Naive thymus-derived CD4-positive, alpha-beta T cell (primary cell): ENCODE measurements at regions not wholly inside any gene's neighbourhood (a gene's known extent, or its start where the extent isn't known, plus 50 kb on each side); places are given as distances from the start of the nearest gene placed in this dataset.

Source experiments
- ATAC-seq: fragments of 150-1000 bp; cut with Tn5 transposase; 2 replicates; pipeline ENCODE4 v1.10.0; 2021; ENCODE audit warnings: mild to moderate bottlenecking, moderate library complexity
- CTCF ChIA-PET: fragments of 350-600 bp; sonication (Branson Sonifier 250); formaldehyde crosslinking; loops from one replicate; lab custom pipeline; 2021; ENCODE audit warnings: antibody characterized with exemption; lab: Charles Lee
- POLR2A ChIA-PET: fragments of 350-600 bp; sonication (Branson Sonifier 250); formaldehyde crosslinking; loops from one replicate; lab custom pipeline; 2021; ENCODE audit warnings: antibody characterized with exemption, inconsistent platforms; lab: Charles Lee
- DNase-seq, 9 donors: peaks; one replicate each; pipeline versions ENCODE4 v3.0.0 to v3.0.0-alpha.2; 2020 to 2022; ENCODE audit warnings: mixed read lengths in 1 of 9
- H3K27ac ChIP-seq: one replicate; pipeline ENCODE4 v1.7.0; 2013; ENCODE audit warnings: mild to moderate bottlenecking, low read depth, low read length, moderate library complexity
- H3K27me3 ChIP-seq, 2 donors: one replicate each; pipeline ENCODE4 v1.7.0; 2013; ENCODE audit warnings: low read length in 2 of 2, mild to moderate bottlenecking in 2 of 2, moderate library complexity in 2 of 2; ENCODE audit not compliant: control insufficient read depth in 2 of 2, insufficient read depth in 2 of 2
- H3K36me3 ChIP-seq, 3 experiments: 1 replicate in 2 of 3; 2 replicates in 1 of 3; pipeline ENCODE4 v1.7.0; 2013; ENCODE audit warnings: low read length in 3 of 3, mild to moderate bottlenecking in 3 of 3, moderate library complexity in 1 of 3; ENCODE audit not compliant: insufficient read depth in 3 of 3, control insufficient read depth in 2 of 3
- H3K4me1 ChIP-seq, 2 donors: one replicate each; pipeline ENCODE4 v1.7.0; 2013; ENCODE audit warnings: low read length in 2 of 2, mild to moderate bottlenecking in 2 of 2, moderate library complexity in 1 of 2; ENCODE audit not compliant: control insufficient read depth in 2 of 2, insufficient read depth in 2 of 2
- H3K4me3 ChIP-seq: 2 replicates; pipeline ENCODE4 v1.7.0; 2013; ENCODE audit warnings: mild to moderate bottlenecking, low read length
- H3K9me3 ChIP-seq, 3 experiments: 1 replicate in 2 of 3; 2 replicates in 1 of 3; pipeline ENCODE4 v1.7.0; 2013; ENCODE audit warnings: low read length in 3 of 3; ENCODE audit not compliant: control insufficient read depth in 2 of 3
- H3K27ac Mint-ChIP-seq, 9 donors: one replicate each; pipeline ENCODE4 v1.8.0; 2020 to 2022; ENCODE audit warnings: mixed read lengths in 9 of 9, mild to moderate bottlenecking in 8 of 9, moderate library complexity in 5 of 9, inconsistent platforms in 2 of 9
- H3K27me3 Mint-ChIP-seq, 5 donors: one replicate each; pipeline ENCODE4 v1.8.0; 2021 to 2022; ENCODE audit warnings: mixed read lengths in 5 of 5, mild to moderate bottlenecking in 1 of 5
- H3K36me3 Mint-ChIP-seq, 5 donors: one replicate each; pipeline ENCODE4 v1.8.0; 2020 to 2022; ENCODE audit warnings: mixed read lengths in 5 of 5, mild to moderate bottlenecking in 3 of 5, inconsistent platforms in 1 of 5
- H3K4me1 Mint-ChIP-seq, 7 donors: one replicate each; pipeline ENCODE4 v1.8.0; 2020 to 2022; ENCODE audit warnings: mixed read lengths in 7 of 7, mild to moderate bottlenecking in 3 of 7, inconsistent platforms in 1 of 7
- H3K4me3 Mint-ChIP-seq, 10 donors: one replicate each; pipeline ENCODE4 v1.8.0; 2020 to 2022; ENCODE audit warnings: mild to moderate bottlenecking in 10 of 10, mixed read lengths in 10 of 10, moderate library complexity in 6 of 10, inconsistent platforms in 2 of 10
- H3K9me3 Mint-ChIP-seq, 11 donors: one replicate each; pipeline ENCODE4 v1.8.0; 2020 to 2022; ENCODE audit warnings: mixed read lengths in 11 of 11, mild to moderate bottlenecking in 4 of 11, inconsistent platforms in 1 of 11, moderate library complexity in 1 of 11
- intact Hi-C, 2 donors: fragments of 100-400 bp; cut with micrococcal nuclease; formaldehyde crosslinking; loops; one replicate each; pipeline ENCODE4 v1.15.1; 2023

DNA sequence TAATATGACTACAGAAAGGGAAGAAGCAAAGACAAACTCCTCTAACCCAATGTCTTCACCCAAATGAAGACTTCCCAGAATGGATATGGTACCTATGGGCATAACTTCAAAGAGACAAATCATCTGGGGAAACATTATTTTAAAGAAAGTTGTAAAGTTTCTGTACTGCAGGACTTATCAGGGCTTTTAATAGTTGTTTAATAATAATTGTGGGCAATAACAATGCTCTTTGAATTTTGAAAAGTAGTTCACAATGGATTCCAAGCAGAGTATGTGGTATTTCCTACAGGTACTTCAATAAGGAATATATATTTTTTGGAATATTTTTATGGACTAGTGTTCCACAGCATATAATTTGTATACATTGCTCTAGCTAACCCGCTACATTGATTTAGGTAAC is 503.1 kb downstream of the MCTP2 start:
- no peaks in the 10 kb centered on the region for H3K4me1 Mint-ChIP-seq
- H3K36me3 Mint-ChIP-seq, result no peaks in the 10 kb centered on the region
- H3K36me3 ChIP-seq, result no peaks in the 10 kb centered on the region
- peaks cover 0 to 5% (median 0%) of the 10 kb centered on the region in 11 donors for H3K9me3 Mint-ChIP-seq
- H3K4me3 Mint-ChIP-seq, result no peak overlapping the region
- ChIA-PET POLR2A (no interaction called here), CTCF (no interaction called here)
- H3K27ac ChIP-seq, result no peak overlapping the region
- H3K27me3 Mint-ChIP-seq, result peaks cover 0 to 20% (median 3%) of the 10 kb centered on the region in 5 donors
- H3K9me3 ChIP-seq, result no peaks in the 10 kb centered on the region
- H3K4me3 ChIP-seq, result no peak overlapping the region
- DNase-seq (no peak), ATAC-seq (no peak)
- no peaks in the 10 kb centered on the region for H3K27me3 ChIP-seq
- intact Hi-C loops, result no loop called here
- H3K4me1 ChIP-seq, result no peaks in the 10 kb centered on the region
- H3K27ac Mint-ChIP-seq, result no peak overlapping the region

DNA sequence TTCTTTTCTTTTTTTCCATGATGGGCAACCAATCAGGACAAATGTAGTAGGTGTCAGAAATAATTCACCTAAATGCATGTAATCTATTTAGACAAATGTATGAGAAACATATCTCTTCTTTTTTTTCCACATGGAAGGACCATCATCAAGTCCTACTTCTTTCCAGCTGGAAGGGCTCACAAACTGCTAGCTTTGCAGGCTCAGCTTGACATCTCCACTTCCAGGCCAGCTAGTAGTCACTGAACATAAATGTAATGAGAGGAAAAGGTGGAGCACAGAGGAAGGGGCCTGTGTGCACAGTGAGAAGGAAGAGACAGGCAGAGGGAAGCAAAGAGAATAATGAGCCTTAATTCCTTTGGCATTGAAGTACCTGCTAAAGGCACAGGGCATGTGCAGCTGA is 504.9 kb downstream of the MCTP2 start:
- ChIA-PET POLR2A (no interaction called here), CTCF (no interaction called here)
- Histone ChIP-seq H3K9me3 (no peaks in the 10 kb centered on the region), H3K27ac (no peak overlapping the region), H3K4me3 (no peak overlapping the region), H3K36me3 (no peaks in the 10 kb centered on the region), H3K27me3 (no peaks in the 10 kb centered on the region), H3K4me1 (no peaks in the 10 kb centered on the region)
- ATAC-seq (no peak), DNase-seq (no peak)
- no peak overlapping the region for H3K4me3 Mint-ChIP-seq
- peaks cover 0 to 18% (median 3%) of the 10 kb centered on the region in 5 donors for H3K27me3 Mint-ChIP-seq
- intact Hi-C loops, result no loop called here
- no peaks in the 10 kb centered on the region for H3K36me3 Mint-ChIP-seq
- H3K4me1 Mint-ChIP-seq, result no peaks in the 10 kb centered on the region
- H3K9me3 Mint-ChIP-seq, result peaks cover 0 to 5% (median 0%) of the 10 kb centered on the region in 11 donors
- H3K27ac Mint-ChIP-seq, result no peak overlapping the region

DNA sequence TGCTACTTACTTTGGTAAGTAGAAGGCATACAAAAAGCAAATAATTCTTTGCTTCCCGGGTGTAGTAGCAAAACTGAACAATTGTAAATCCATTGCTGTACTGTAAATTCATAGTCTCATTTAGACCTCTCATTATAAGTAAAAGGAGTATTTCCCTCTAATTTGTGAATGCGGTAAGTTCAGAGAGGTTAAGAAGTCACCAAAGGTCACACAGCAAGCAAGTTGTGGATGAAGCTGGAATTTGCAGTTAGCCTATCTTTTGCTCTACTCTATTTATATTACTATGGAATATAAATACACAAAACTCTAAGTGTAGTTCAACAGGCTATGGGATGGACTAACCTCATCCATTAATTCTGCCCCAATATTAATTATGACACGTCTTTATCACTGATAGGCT is 508.3 kb downstream of the MCTP2 start:
- ChIA-PET POLR2A (no interaction called here), CTCF (no interaction called here)
- no peaks in the 10 kb centered on the region for H3K9me3 ChIP-seq
- no peaks in the 10 kb centered on the region for H3K27me3 ChIP-seq
- H3K4me3 ChIP-seq, result no peak overlapping the region
- H3K27ac ChIP-seq, result no peak overlapping the region
- DNase-seq (no peak), ATAC-seq (no peak)
- Mint-ChIP-seq H3K27ac (no peak overlapping the region), H3K4me1 (no peaks in the 10 kb centered on the region), H3K9me3 (peaks cover 0 to 1% (median 0%) of the 10 kb centered on the region in 11 donors), H3K27me3 (peaks cover 1 to 31% (median 10%) of the 10 kb centered on the region in 5 donors), H3K36me3 (no peaks in the 10 kb centered on the region), H3K4me3 (no peak overlapping the region)
- no peaks in the 10 kb centered on the region for H3K4me1 ChIP-seq
- intact Hi-C loops, result no loop called here
- no peaks in the 10 kb centered on the region for H3K36me3 ChIP-seq

DNA sequence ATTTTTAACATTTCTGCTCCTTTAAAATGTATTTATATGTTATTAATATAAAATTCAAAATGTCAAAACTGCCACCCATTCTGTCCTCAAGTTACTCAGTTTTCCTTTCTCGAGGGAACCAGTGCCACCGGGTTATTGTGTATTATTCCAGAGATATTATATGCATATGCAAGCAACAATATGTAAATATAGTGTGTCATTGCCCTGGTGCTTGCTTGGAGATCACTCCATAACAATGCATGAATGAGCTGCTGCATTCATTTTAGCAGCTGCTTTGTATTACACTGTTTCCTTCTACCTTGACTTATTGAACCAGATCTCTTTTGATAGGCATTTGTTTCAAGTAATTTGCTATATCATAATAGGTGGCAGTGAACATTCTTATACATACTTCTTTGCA is 509.1 kb downstream of the MCTP2 start:
- Histone ChIP-seq H3K9me3 (no peaks in the 10 kb centered on the region), H3K36me3 (no peaks in the 10 kb centered on the region), H3K4me1 (no peaks in the 10 kb centered on the region), H3K4me3 (no peak overlapping the region), H3K27ac (no peak overlapping the region), H3K27me3 (no peaks in the 10 kb centered on the region)
- Mint-ChIP-seq H3K27ac (no peak overlapping the region), H3K27me3 (peaks cover 1 to 31% (median 13%) of the 10 kb centered on the region in 5 donors), H3K4me1 (no peaks in the 10 kb centered on the region), H3K36me3 (no peaks in the 10 kb centered on the region), H3K4me3 (no peak overlapping the region), H3K9me3 (peaks cover 0 to 1% (median 0%) of the 10 kb centered on the region in 11 donors)
- intact Hi-C loops, result no loop called here
- ATAC-seq (no peak), DNase-seq (no peak)
- ChIA-PET POLR2A (no interaction called here), CTCF (no interaction called here)

DNA sequence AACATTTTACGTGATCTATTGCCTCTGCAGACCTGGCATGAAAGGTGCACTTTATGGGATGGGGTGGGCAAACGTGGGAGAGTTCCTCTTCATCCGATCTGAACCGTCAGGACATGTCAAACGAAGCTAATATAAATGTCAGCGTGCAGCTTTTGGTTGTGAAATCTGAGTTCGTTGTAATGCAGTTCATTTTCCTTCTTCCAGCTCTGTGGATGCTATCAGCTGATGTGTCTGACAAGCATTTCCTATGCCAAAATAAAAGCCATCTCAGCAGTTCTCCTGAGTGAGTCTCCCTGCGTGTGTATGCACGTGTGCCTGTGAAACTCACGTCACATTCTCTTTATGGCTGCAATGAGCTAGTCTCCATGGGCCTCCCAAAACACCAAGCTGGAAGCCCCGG is 512.3 kb downstream of the MCTP2 start:
- POLR2A ChIA-PET, result no interaction called here
- Mint-ChIP-seq H3K27me3 (peaks cover 0 to 30% (median 12%) of the 10 kb centered on the region in 5 donors), H3K36me3 (no peaks in the 10 kb centered on the region), H3K9me3 (peaks cover 0 to 1% (median 0%) of the 10 kb centered on the region in 11 donors), H3K4me1 (no peaks in the 10 kb centered on the region), H3K27ac (no peak overlapping the region), H3K4me3 (no peak overlapping the region)
- Histone ChIP-seq H3K4me1 (no peaks in the 10 kb centered on the region), H3K9me3 (no peaks in the 10 kb centered on the region), H3K36me3 (no peaks in the 10 kb centered on the region), H3K27ac (no peak overlapping the region), H3K4me3 (no peak overlapping the region), H3K27me3 (no peaks in the 10 kb centered on the region)
- CTCF ChIA-PET, result no interaction called here
- DNase-seq (no peak), ATAC-seq (no peak)
- intact Hi-C loops, result no loop called here

DNA sequence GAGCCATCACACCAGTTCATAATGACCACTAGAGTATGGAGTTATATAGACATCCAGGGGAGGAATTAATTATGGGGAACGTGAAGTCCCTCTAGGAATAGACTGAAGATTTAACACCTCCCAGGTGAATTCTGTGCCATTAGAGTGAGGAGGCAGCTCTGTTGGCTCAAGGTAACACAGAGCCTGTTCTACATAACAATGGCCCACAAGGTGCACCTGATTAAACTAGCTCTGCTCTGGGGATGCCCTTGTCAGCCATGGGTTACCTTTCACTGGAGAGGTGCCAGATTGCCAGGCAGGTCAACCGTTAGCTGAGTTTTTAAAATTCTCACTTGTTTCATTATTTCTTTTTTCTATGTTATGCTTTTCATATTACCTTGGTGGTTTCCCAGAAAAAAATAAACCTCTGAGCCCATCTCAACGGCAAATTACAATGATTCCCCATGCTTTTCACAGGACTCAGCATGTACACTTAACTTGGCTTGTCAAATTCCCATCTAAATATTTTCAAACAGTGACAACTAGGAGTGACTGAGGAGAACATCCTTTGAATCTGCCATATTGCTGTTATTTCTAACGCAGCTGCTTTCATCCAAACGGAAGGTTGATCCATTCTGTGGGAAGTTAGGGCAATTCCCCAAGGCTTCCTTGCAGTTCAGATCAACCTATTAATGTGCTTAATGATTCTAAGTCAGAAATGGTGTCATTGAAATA is 512.9 kb downstream of the MCTP2 start:
- Mint-ChIP-seq H3K27ac (no peak overlapping the region), H3K4me3 (no peak overlapping the region), H3K4me1 (no peaks in the 10 kb centered on the region), H3K27me3 (peaks cover 0 to 25% (median 10%) of the 10 kb centered on the region in 5 donors), H3K9me3 (no peaks in the 10 kb centered on the region), H3K36me3 (no peaks in the 10 kb centered on the region)
- no peak overlapping the region for H3K27ac ChIP-seq
- ChIA-PET CTCF (no interaction called here), POLR2A (no interaction called here)
- intact Hi-C loops, result no loop called here
- H3K36me3 ChIP-seq, result no peaks in the 10 kb centered on the region
- H3K9me3 ChIP-seq, result no peaks in the 10 kb centered on the region
- ATAC-seq, result no peak
- H3K27me3 ChIP-seq, result no peaks in the 10 kb centered on the region
- DNase-seq, result no peak
- H3K4me3 ChIP-seq, result no peak overlapping the region
- no peaks in the 10 kb centered on the region for H3K4me1 ChIP-seq

DNA sequence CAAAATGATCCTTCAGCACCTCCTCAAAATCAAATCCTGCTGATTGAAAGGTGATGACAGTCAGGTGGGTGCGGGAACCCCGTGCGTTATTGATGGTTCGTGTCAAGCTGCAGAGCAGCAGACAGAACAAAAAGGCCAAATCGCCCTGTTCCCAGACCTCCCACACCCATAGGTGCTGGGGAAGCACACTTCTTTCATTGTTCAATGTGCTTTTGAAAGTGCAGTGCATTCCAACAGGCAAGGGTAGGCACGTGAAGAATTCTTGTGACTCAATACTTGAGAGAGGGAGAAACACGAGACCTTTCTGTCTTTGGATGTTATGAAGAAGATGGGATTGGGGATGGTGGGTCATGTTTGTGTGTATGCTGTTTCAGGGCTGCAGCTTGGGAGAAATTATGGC is 514.0 kb downstream of the MCTP2 start:
- Histone ChIP-seq H3K27ac (no peak overlapping the region), H3K4me1 (no peaks in the 10 kb centered on the region), H3K4me3 (no peak overlapping the region), H3K9me3 (no peaks in the 10 kb centered on the region), H3K27me3 (no peaks in the 10 kb centered on the region), H3K36me3 (no peaks in the 10 kb centered on the region)
- H3K36me3 Mint-ChIP-seq, result no peaks in the 10 kb centered on the region
- H3K9me3 Mint-ChIP-seq, result no peaks in the 10 kb centered on the region
- intact Hi-C loops, result no loop called here
- no peaks in the 10 kb centered on the region for H3K4me1 Mint-ChIP-seq
- DNase-seq (no peak), ATAC-seq (no peak)
- POLR2A ChIA-PET, result no interaction called here
- no peak overlapping the region for H3K4me3 Mint-ChIP-seq
- CTCF ChIA-PET, result no interaction called here
- no peak overlapping the region for H3K27ac Mint-ChIP-seq
- peaks cover 0 to 25% (median 10%) of the 10 kb centered on the region in 5 donors for H3K27me3 Mint-ChIP-seq
